ENCODE measurements at regions not wholly inside any gene's neighbourhood (a gene's known extent, or its start where the extent isn't known, plus 50 kb on each side); places are given as distances from the start of the nearest gene placed in this dataset.

DNA sequence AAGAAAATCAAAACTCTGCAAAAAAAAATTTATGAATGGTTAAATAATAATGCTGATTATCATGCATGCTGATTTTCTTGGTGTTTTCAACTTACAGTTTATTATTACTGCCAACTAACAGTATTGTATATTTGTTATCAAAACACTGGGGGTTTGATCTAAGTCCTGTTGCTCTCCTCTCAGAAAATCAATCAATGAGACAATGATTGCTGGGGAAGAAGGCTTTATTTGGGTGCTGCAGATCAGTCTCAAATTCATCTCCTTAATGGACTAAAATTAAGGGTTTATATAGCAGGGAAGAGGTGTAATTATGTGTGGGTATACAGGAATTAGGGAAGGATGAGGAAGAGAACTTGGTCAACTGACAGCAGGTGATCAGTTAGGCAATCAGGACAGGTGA, 565.5 kb upstream of the CDH6 start:
- TF ChIP-seq EZH2 (IDR thresholded peaks at IDR 0.05): no peak
- TF ChIP-seq, protein P1, sequence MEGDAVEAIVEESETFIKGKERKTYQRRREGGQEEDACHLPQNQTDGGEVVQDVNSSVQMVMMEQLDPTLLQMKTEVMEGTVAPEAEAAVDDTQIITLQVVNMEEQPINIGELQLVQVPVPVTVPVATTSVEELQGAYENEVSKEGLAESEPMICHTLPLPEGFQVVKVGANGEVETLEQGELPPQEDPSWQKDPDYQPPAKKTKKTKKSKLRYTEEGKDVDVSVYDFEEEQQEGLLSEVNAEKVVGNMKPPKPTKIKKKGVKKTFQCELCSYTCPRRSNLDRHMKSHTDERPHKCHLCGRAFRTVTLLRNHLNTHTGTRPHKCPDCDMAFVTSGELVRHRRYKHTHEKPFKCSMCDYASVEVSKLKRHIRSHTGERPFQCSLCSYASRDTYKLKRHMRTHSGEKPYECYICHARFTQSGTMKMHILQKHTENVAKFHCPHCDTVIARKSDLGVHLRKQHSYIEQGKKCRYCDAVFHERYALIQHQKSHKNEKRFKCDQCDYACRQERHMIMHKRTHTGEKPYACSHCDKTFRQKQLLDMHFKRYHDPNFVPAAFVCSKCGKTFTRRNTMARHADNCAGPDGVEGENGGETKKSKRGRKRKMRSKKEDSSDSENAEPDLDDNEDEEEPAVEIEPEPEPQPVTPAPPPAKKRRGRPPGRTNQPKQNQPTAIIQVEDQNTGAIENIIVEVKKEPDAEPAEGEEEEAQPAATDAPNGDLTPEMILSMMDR (IDR thresholded peaks at IDR 0.05): no peak
